HL-60 (cell line): ENCODE measurements at regions not wholly inside any gene's neighbourhood (a gene's known extent, or its start where the extent isn't known, plus 50 kb on each side); places are given as distances from the start of the nearest gene placed in this dataset.

ENCODE experiments used
- CTCF ChIP-seq: IDR thresholded peaks from one replicate; pipeline ENCODE4 v1.5.1; 2011; ENCODE audit warnings: low read length, control low read depth, inconsistent platforms; ENCODE audit not compliant: insufficient read depth
- REST ChIP-seq: IDR thresholded peaks from 2 replicates; pipeline ENCODE4 v1.6.1; 2012; ENCODE audit warnings: low read depth; ENCODE audit not compliant: insufficient replicate concordance

- no peak for TF ChIP-seq CTCF
- no peak for TF ChIP-seq REST
These were observed 53.9 kb upstream of the SHISAL1 start for GRCh38 chr22:44366372-44367300.
